Thymus (tissue), 11 donors: ENCODE measurements at regions not wholly inside any gene's neighbourhood (a gene's known extent, or its start where the extent isn't known, plus 50 kb on each side); places are given as distances from the start of the nearest gene placed in this dataset.

Source experiments
- DNase-seq, 9 donors: peaks; one replicate each; pipeline ENCODE4 v3.0.0-alpha.2; 2013; ENCODE audit warnings: low spot score in 9 of 9, low read depth in 6 of 9, missing footprints in 1 of 9
- H3K27ac ChIP-seq, 2 donors: one replicate each; pipeline ENCODE4 v1.5.1; 2013; ENCODE audit warnings: control low read depth in 1 of 2, low read depth in 1 of 2, low read length in 1 of 2, mild to moderate bottlenecking in 1 of 2, moderate library complexity in 1 of 2
- H3K27me3 ChIP-seq, 2 donors: one replicate each; pipeline ENCODE4 v1.5.1; 2013; ENCODE audit warnings: low read length in 1 of 2; ENCODE audit not compliant: control insufficient read depth in 2 of 2, insufficient read depth in 1 of 2
- H3K36me3 ChIP-seq, 2 donors: one replicate each; pipeline ENCODE4 v1.5.1; 2013; ENCODE audit warnings: low read length in 1 of 2, mild to moderate bottlenecking in 1 of 2, moderate library complexity in 1 of 2; ENCODE audit not compliant: control insufficient read depth in 2 of 2, insufficient read depth in 2 of 2
- H3K4me1 ChIP-seq, 2 donors: one replicate each; pipeline ENCODE4 v1.5.1; 2013; ENCODE audit warnings: low read length in 2 of 2; ENCODE audit not compliant: control insufficient read depth in 2 of 2, insufficient read depth in 2 of 2
- H3K4me3 ChIP-seq, 2 donors: one replicate each; pipeline ENCODE4 v1.5.1; 2013; ENCODE audit warnings: low read length in 2 of 2, control low read depth in 1 of 2, mild to moderate bottlenecking in 1 of 2
- H3K9me3 ChIP-seq, 2 donors: one replicate each; pipeline ENCODE4 v1.5.1; 2013; ENCODE audit warnings: low read length in 1 of 2, mild to moderate bottlenecking in 1 of 2; ENCODE audit not compliant: control insufficient read depth in 2 of 2, insufficient read depth in 1 of 2
- WGBS: extraction: QIAGEN DNeasy Blood & Tissue Kit; methylation state at CpG from one replicate; pipeline ENCODE4 v1.1.7; 2013; 5-methylcytosine and 5-hydroxymethylcytosine counted together
- donor health status: healthy.

- peak in 2 of 9 donors; percentile 11 to 39 for DNase-seq
- H3K9me3 ChIP-seq = no peaks in the 10 kb centered on the region
- H3K36me3 ChIP-seq = no peaks in the 10 kb centered on the region
- peaks cover 3 to 20% of the 10 kb centered on the region in 2 donors for H3K4me1 ChIP-seq
- H3K27ac ChIP-seq = no peak overlapping the region
- H3K27me3 ChIP-seq = no peaks in the 10 kb centered on the region
- no peak overlapping the region for H3K4me3 ChIP-seq
Measured at GRCh38 chr5:68745448-68745847, 348.4 kb upstream of the SLC30A5 start.

DNA sequence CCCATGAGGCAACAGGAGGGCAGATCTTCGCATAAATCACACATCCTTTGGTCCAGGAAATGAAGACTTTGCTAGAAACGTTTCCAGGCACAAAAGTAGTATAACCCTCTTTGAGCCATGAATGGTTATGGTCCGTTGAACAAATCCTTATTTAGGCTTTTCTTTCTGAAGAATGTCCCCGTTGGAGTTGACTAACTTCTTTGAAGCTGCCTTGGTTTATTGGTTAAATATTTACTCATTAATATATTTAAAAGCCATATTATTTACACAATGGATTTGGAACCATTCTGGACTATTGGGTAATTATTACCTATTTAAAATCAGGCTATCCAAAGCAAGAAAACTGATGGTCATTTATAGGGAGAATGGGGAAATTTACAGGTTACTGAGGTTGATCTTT, 347.6 kb upstream of the SLC30A5 start:
- no peak overlapping the region for H3K27ac ChIP-seq
- H3K36me3 ChIP-seq = no peaks in the 10 kb centered on the region
- H3K4me3 ChIP-seq = no peak overlapping the region
- H3K27me3 ChIP-seq = no peaks in the 10 kb centered on the region
- peaks cover 3 to 20% of the 10 kb centered on the region in 2 donors for H3K4me1 ChIP-seq
- 83% methylated on average over 4 of the region's 4 CpGs for WGBS
- DNase-seq = no peak
- H3K9me3 ChIP-seq = no peaks in the 10 kb centered on the region

GRCh38 chr5:68746643-68747420, 347.0 kb upstream of the SLC30A5 start:
- Histone ChIP-seq H3K4me3 (no peak overlapping the region), H3K27ac (peak overlapping the region in 1 of 2 donors; percentile 8), H3K9me3 (no peaks in the 10 kb centered on the region), H3K36me3 (no peaks in the 10 kb centered on the region), H3K4me1 (peaks cover 3 to 20% of the 10 kb centered on the region in 2 donors), H3K27me3 (no peaks in the 10 kb centered on the region)
- DNase-seq = peak in 1 of 9 donors; percentile 28
- 94% methylated on average over 14 of the region's 14 CpGs for WGBS

GRCh38 chr5:68747521-68747920, 346.3 kb upstream of the SLC30A5 start:
- 97% methylated on average over 4 of the region's 4 CpGs for WGBS
- Histone ChIP-seq H3K4me1 (peaks cover 3 to 20% of the 10 kb centered on the region in 2 donors), H3K9me3 (no peaks in the 10 kb centered on the region), H3K4me3 (no peak overlapping the region), H3K27ac (no peak overlapping the region), H3K36me3 (no peaks in the 10 kb centered on the region), H3K27me3 (no peaks in the 10 kb centered on the region)
- DNase-seq = no peak

DNA sequence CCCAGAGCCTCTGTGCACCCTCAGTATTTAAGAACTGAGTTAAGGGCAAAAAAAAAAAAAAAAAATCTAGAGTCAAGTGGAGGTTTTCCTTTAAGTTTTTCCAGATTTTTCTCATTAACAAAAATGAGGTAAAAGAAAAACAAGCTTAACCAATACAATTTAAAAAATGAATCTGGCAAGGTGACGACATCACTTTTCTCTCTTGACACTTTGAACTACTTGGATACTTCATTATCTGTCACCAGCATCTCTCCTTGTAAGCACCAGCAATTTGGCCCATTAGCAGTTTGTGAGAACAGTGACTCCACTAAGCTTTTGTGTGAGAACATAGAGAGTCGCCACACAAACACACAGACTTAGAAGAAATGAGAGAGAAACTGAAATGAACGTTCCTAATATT, 345.7 kb upstream of the SLC30A5 start:
- Histone ChIP-seq H3K4me1 (peaks cover 3 to 20% of the 10 kb centered on the region in 2 donors), H3K27me3 (no peaks in the 10 kb centered on the region), H3K36me3 (no peaks in the 10 kb centered on the region), H3K27ac (no peak overlapping the region), H3K9me3 (no peaks in the 10 kb centered on the region), H3K4me3 (no peak overlapping the region)
- no peak for DNase-seq
- WGBS = 95% methylated on average over 3 of the region's 3 CpGs

GRCh38 chr5:68749077-68749476, 344.7 kb upstream of the SLC30A5 start:
- no peak for DNase-seq
- Histone ChIP-seq H3K36me3 (no peaks in the 10 kb centered on the region), H3K27ac (no peak overlapping the region), H3K4me1 (peaks cover 3 to 20% of the 10 kb centered on the region in 2 donors), H3K9me3 (no peaks in the 10 kb centered on the region), H3K27me3 (no peaks in the 10 kb centered on the region), H3K4me3 (no peak overlapping the region)
- 91% methylated on average over 2 of the region's 2 CpGs for WGBS

DNA sequence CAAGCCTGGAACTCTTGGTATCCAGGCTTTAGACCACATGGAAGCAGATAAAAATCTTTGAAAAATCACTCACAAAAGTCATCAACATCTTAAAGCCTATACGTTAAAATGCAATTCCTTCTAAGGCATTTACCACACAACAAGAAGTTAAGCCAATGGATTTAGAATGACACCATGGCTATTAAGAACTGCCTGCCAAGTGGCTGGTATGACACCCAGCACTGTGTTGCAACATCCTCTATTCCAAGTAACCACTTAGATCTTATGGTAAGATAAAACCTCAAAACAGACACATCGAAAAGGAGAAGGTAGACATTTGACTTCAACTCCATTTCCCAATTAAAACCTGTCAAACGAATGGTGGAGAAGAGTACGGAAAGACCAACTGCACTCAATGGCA, 344.2 kb upstream of the SLC30A5 start:
- 37% methylated on average over 4 of the region's 4 CpGs for WGBS
- no peak for DNase-seq

DNA sequence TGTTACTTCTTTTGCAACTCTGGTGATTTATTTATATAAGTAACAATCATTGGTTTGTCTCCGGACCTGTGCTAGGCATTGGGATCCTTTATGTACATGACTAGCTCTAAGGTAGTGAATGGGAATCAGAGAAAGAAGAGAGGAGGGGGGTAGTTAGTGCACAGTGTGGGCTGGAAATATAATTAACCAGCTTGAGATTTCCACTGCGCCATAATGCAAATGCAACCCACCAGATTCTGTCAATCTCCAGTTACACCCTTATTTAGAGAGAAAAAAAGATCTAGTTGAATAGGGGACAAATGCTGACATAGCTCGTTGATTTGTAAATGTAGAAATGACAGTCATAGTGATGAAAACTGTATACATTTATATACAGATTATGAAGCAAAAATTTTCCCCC, 342.2 kb upstream of the SLC30A5 start:
- no peak overlapping the region for H3K27ac ChIP-seq
- no peaks in the 10 kb centered on the region for H3K9me3 ChIP-seq
- DNase-seq = no peak
- no peak overlapping the region for H3K4me3 ChIP-seq
- WGBS = 96% methylated on average over 3 of the region's 3 CpGs
- H3K4me1 ChIP-seq = peaks cover 0 to 3% of the 10 kb centered on the region in 2 donors
- no peaks in the 10 kb centered on the region for H3K27me3 ChIP-seq
- H3K36me3 ChIP-seq = no peaks in the 10 kb centered on the region

More for the DNA sequence above, 344.2 kb upstream of the SLC30A5 start:
- no peak overlapping the region for H3K4me3 ChIP-seq
- H3K9me3 ChIP-seq = no peaks in the 10 kb centered on the region
- H3K4me1 ChIP-seq = peaks cover 3 to 16% of the 10 kb centered on the region in 2 donors
- H3K36me3 ChIP-seq = no peaks in the 10 kb centered on the region
- H3K27ac ChIP-seq = no peak overlapping the region
- no peaks in the 10 kb centered on the region for H3K27me3 ChIP-seq

- Histone ChIP-seq H3K27ac (no peak overlapping the region), H3K27me3 (no peaks in the 10 kb centered on the region), H3K9me3 (no peaks in the 10 kb centered on the region), H3K4me3 (no peak overlapping the region), H3K4me1 (no peaks in the 10 kb centered on the region), H3K36me3 (no peaks in the 10 kb centered on the region)
- 94% methylated on average over 2 of the region's 2 CpGs for WGBS
- no peak for DNase-seq
Measured at GRCh38 chr5:68754536-68754935, 339.3 kb upstream of the SLC30A5 start.
